ENCODE measurements at regions not wholly inside any gene's neighbourhood (a gene's known extent, or its start where the extent isn't known, plus 50 kb on each side); places are given as distances from the start of the nearest gene placed in this dataset.

GRCh38 chr14:97413966-97414717 is 617.0 kb downstream of the VRK1 start:
- DNase-seq (ENCODE audit: low read depth in 2 of 3, low spot score in 2 of 3): no peak

GRCh38 chr14:97414718-97415098 is 617.5 kb downstream of the VRK1 start:
- no peak for DNase-seq (ENCODE audit: low read depth in 2 of 3, low spot score in 2 of 3)

GRCh38 chr14:97415907-97416306 is 618.7 kb downstream of the VRK1 start:
- no peak for DNase-seq (ENCODE audit: low read depth in 2 of 3, low spot score in 2 of 3)

- no peak for DNase-seq (ENCODE audit: low read depth in 2 of 3, low spot score in 2 of 3)
These were observed 619.4 kb downstream of the VRK1 start for GRCh38 chr14:97416550-97416949.

- peak in 1 of 3 donors; percentile 13 for DNase-seq (ENCODE audit: low read depth in 2 of 3, low spot score in 2 of 3)
These were observed 620.1 kb downstream of the VRK1 start for GRCh38 chr14:97417331-97417730.

GRCh38 chr14:97420211-97420610 is 623.0 kb downstream of the VRK1 start:
- no peak for DNase-seq (ENCODE audit: low read depth in 2 of 3, low spot score in 2 of 3)

- DNase-seq (ENCODE audit: low read depth in 2 of 3, low spot score in 2 of 3): no peak
These were observed 629.6 kb downstream of the VRK1 start for GRCh38 chr14:97426776-97427175.

- DNase-seq (ENCODE audit: low read depth in 2 of 3, low spot score in 2 of 3): peak in 1 of 3 donors; percentile 36
These were observed 631.7 kb downstream of the VRK1 start for GRCh38 chr14:97428808-97429440.

GRCh38 chr14:97432586-97432985 is 635.4 kb downstream of the VRK1 start:
- no peak for DNase-seq (ENCODE audit: low read depth in 2 of 3, low spot score in 2 of 3)

- no peak for DNase-seq (ENCODE audit: low read depth in 2 of 3, low spot score in 2 of 3)
These were observed 644.7 kb downstream of the VRK1 start for GRCh38 chr14:97441740-97442362.

GRCh38 chr14:97442363-97442762 is 645.2 kb downstream of the VRK1 start:
- no peak for DNase-seq (ENCODE audit: low read depth in 2 of 3, low spot score in 2 of 3)

GRCh38 chr14:97443412-97443811 is 646.2 kb downstream of the VRK1 start:
- DNase-seq (ENCODE audit: low read depth in 2 of 3, low spot score in 2 of 3): no peak

GRCh38 chr14:97444248-97444647 is 647.1 kb downstream of the VRK1 start:
- no peak for DNase-seq (ENCODE audit: low read depth in 2 of 3, low spot score in 2 of 3)

GRCh38 chr14:97445367-97445766 is 648.2 kb downstream of the VRK1 start:
- DNase-seq (ENCODE audit: low read depth in 2 of 3, low spot score in 2 of 3): no peak

- no peak for DNase-seq (ENCODE audit: low read depth in 2 of 3, low spot score in 2 of 3)
These were observed 648.9 kb downstream of the VRK1 start for GRCh38 chr14:97446087-97446486.

- DNase-seq (ENCODE audit: low read depth in 2 of 3, low spot score in 2 of 3): no peak
These were observed 655.1 kb downstream of the VRK1 start for GRCh38 chr14:97452314-97452713.

- no peak for DNase-seq (ENCODE audit: low read depth in 2 of 3, low spot score in 2 of 3)
These were observed 656.8 kb downstream of the VRK1 start for GRCh38 chr14:97453991-97454390.

GRCh38 chr14:97456462-97456861 is 659.3 kb downstream of the VRK1 start:
- DNase-seq (ENCODE audit: low read depth in 2 of 3, low spot score in 2 of 3): no peak

GRCh38 chr14:97456958-97457357 is 659.8 kb downstream of the VRK1 start:
- DNase-seq (ENCODE audit: low read depth in 2 of 3, low spot score in 2 of 3): peak in 2 of 3 donors; percentile 24 to 37

- no peak for DNase-seq (ENCODE audit: low read depth in 2 of 3, low spot score in 2 of 3)
These were observed 660.4 kb downstream of the VRK1 start for GRCh38 chr14:97457575-97458085.

GRCh38 chr14:97458255-97458654 is 661.1 kb downstream of the VRK1 start:
- no peak for DNase-seq (ENCODE audit: low read depth in 2 of 3, low spot score in 2 of 3)

Measured in hematopoietic multipotent progenitor cell (in vitro differentiated cells).